RCC 7860 (cell line): ENCODE measurements at regions not wholly inside any gene's neighbourhood (a gene's known extent, or its start where the extent isn't known, plus 50 kb on each side); places are given as distances from the start of the nearest gene placed in this dataset.
"Not testable (repeated sequence)": the region's sequence is repeated elsewhere in the genome, so short reads cannot be mapped to it uniquely, and the experiment has no call there.

Source experiments
- DNase-seq: peaks from one replicate; pipeline ENCODE4 v3.0.0-alpha.2; 2015; ENCODE audit warnings: low spot score
- FAIRE-seq: peaks from 2 replicates; lab custom pipeline; 2012; peaks lifted over from hg19 to GRCh38; lab: Jason Lieb, UNC

GRCh38 chr7:149334930-149335329 lies 72.9 kb downstream of the ZNF783 start:
- DNase-seq (no peak), FAIRE-seq (no peak)

GRCh38 chr7:149348758-149349369 lies 86.9 kb downstream of the ZNF783 start:
- DNase-seq: no peak
- FAIRE-seq: no peak

- FAIRE-seq: no peak
Observed at GRCh38 chr7:149353739-149354504, 91.9 kb downstream of the ZNF783 start.

GRCh38 chr7:149355035-149355389 lies 93.0 kb downstream of the ZNF783 start:
- DNase-seq: not testable (repeated sequence)

More at GRCh38 chr7:149353739-149354504, 91.9 kb downstream of the ZNF783 start:
- no peak for DNase-seq

GRCh38 chr7:149355390-149356048 lies 93.5 kb downstream of the ZNF783 start:
- FAIRE-seq (no peak), DNase-seq (peak; percentile 37)

More at GRCh38 chr7:149355035-149355389, 93.0 kb downstream of the ZNF783 start:
- FAIRE-seq: not testable (repeated sequence)

GRCh38 chr7:149362696-149363095 lies 98.2 kb downstream of the ZNF777 start:
- FAIRE-seq: no peak
- no peak for DNase-seq

GRCh38 chr7:149367418-149368180 lies 93.3 kb downstream of the ZNF777 start:
- no peak for FAIRE-seq
- DNase-seq: no peak

GRCh38 chr7:149369497-149369896 lies 91.4 kb downstream of the ZNF777 start:
- DNase-seq (no peak), FAIRE-seq (no peak)

GRCh38 chr7:149370790-149371189 lies 90.1 kb downstream of the ZNF777 start:
- FAIRE-seq: no peak
- no peak for DNase-seq

GRCh38 chr7:149373089-149373488 lies 87.8 kb downstream of the ZNF777 start:
- DNase-seq (no peak), FAIRE-seq (no peak)

- DNase-seq (no peak), FAIRE-seq (no peak)
Observed at GRCh38 chr7:149375234-149376008, 85.4 kb downstream of the ZNF777 start.

- peak; percentile 4 for DNase-seq
- FAIRE-seq: no peak
Observed at GRCh38 chr7:149377386-149377785, 83.5 kb downstream of the ZNF777 start.

GRCh38 chr7:149379625-149380024 lies 81.2 kb downstream of the ZNF777 start:
- DNase-seq: no peak
- no peak for FAIRE-seq

GRCh38 chr7:149381245-149381644 lies 79.6 kb downstream of the ZNF777 start:
- FAIRE-seq: no peak

More at GRCh38 chr7:149381245-149381644, 79.6 kb downstream of the ZNF777 start:
- DNase-seq: no peak
